Aorta (tissue), 5 donors: ENCODE measurements at regions not wholly inside any gene's neighbourhood (a gene's known extent, or its start where the extent isn't known, plus 50 kb on each side); places are given as distances from the start of the nearest gene placed in this dataset.
"Not testable (repeated sequence)": the region's sequence is repeated elsewhere in the genome, so short reads cannot be mapped to it uniquely, and the experiment has no call there.

Experiments
- ATAC-seq: fragments of 200-7000 bp; cut with Tn5 transposase; one replicate; pipeline ENCODE4 v1.9.1; 2022; ENCODE audit warnings: moderate library complexity; ENCODE audit not compliant: low FRiP score
- DNase-seq, 2 donors: peaks; one replicate each; pipeline ENCODE4 v3.0.0-alpha.2; 2020
- H3K27ac ChIP-seq, 2 donors: one replicate each; pipeline ENCODE4 v1.5.1; 2013; ENCODE audit warnings: low read length in 2 of 2, mild to moderate bottlenecking in 2 of 2, moderate library complexity in 2 of 2, control low read depth in 1 of 2, inconsistent platforms in 1 of 2, low read depth in 1 of 2
- H3K27me3 ChIP-seq, 2 donors: one replicate each; pipeline ENCODE4 v1.6.1; 2013; ENCODE audit warnings: control low read depth in 1 of 2, low read length in 1 of 2, mild to moderate bottlenecking in 1 of 2, moderate library complexity in 1 of 2; ENCODE audit not compliant: insufficient read depth in 2 of 2, control insufficient read depth in 1 of 2
- H3K36me3 ChIP-seq, 2 donors: one replicate each; pipeline ENCODE4 v1.6.1; 2013; ENCODE audit warnings: control low read depth in 1 of 2, low read length in 1 of 2, mild to moderate bottlenecking in 1 of 2; ENCODE audit not compliant: insufficient read depth in 2 of 2, control insufficient read depth in 1 of 2
- H3K4me1 ChIP-seq, 2 donors: one replicate each; pipeline ENCODE4 v1.6.1; 2013; ENCODE audit warnings: low read length in 2 of 2, control low read depth in 1 of 2, mild to moderate bottlenecking in 1 of 2, moderate library complexity in 1 of 2; ENCODE audit not compliant: insufficient read depth in 2 of 2, control insufficient read depth in 1 of 2
- H3K4me3 ChIP-seq, 2 donors: one replicate each; pipeline ENCODE4 v1.5.1; 2013; ENCODE audit warnings: low read length in 2 of 2, control low read depth in 1 of 2, mild to moderate bottlenecking in 1 of 2
- H3K9me3 ChIP-seq: one replicate; pipeline ENCODE4 v1.6.1; 2013; ENCODE audit warnings: mild to moderate bottlenecking, low read length; ENCODE audit not compliant: control insufficient read depth
- WGBS, 2 donors: extraction: QIAGEN DNeasy Blood & Tissue Kit; methylation state at CpG; one replicate each; pipeline ENCODE4 v1.1.7; 2013; 5-methylcytosine and 5-hydroxymethylcytosine counted together
- intact Hi-C, 2 donors: fragments of 100-400 bp; cut with DNase I; formaldehyde crosslinking; loops; one replicate each; pipeline versions ENCODE4 v1.14.2 to v1.15.0; 2022
- donor health status: healthy with polysubstance abuse.
- donor health status: Bipolar disorder and iron deficiency.
- donor health status: DM: no; HTN: no; CAD: no.
- donor health status: DM: no; HTN: no; CAD: no.
- donor health status: DM: yes; HTN: yes; CAD: no.

- no peaks in the 10 kb centered on the region for H3K36me3 ChIP-seq
- no peak for ATAC-seq
- H3K9me3 ChIP-seq = no peaks in the 10 kb centered on the region
- no peak for DNase-seq
- no peaks in the 10 kb centered on the region for H3K4me1 ChIP-seq
- intact Hi-C loops = no loop called here
- H3K27me3 ChIP-seq = peaks cover 0 to 1% of the 10 kb centered on the region in 2 donors
- no peak overlapping the region for H3K27ac ChIP-seq
- 43 to 44% methylated on average over 3 of the region's 3 CpGs for WGBS, 2 donors
- no peak overlapping the region for H3K4me3 ChIP-seq
Measured at GRCh38 chr18:1527805-1528204, 623.1 kb downstream of the ADCYAP1 start.

GRCh38 chr18:1528447-1528846 is 623.8 kb downstream of the ADCYAP1 start:
- H3K27me3 ChIP-seq = peaks cover 0 to 1% of the 10 kb centered on the region in 2 donors
- intact Hi-C loops = no loop called here
- H3K36me3 ChIP-seq = no peaks in the 10 kb centered on the region
- DNase-seq = no peak
- H3K9me3 ChIP-seq = peaks cover 2% of the 10 kb centered on the region
- 36 to 53% methylated on average over 1 of the region's 1 CpG for WGBS, 2 donors
- no peak overlapping the region for H3K27ac ChIP-seq
- no peaks in the 10 kb centered on the region for H3K4me1 ChIP-seq
- no peak for ATAC-seq
- H3K4me3 ChIP-seq = no peak overlapping the region

GRCh38 chr18:1528964-1529509 is 624.4 kb downstream of the ADCYAP1 start:
- no peaks in the 10 kb centered on the region for H3K36me3 ChIP-seq
- ATAC-seq (no peak), DNase-seq (no peak)
- intact Hi-C loops = no loop called here
- peaks cover 0 to 1% of the 10 kb centered on the region in 2 donors for H3K27me3 ChIP-seq
- 65 to 70% methylated on average over 2 of the region's 2 CpGs for WGBS, 2 donors
- H3K4me1 ChIP-seq = no peaks in the 10 kb centered on the region
- no peak overlapping the region for H3K4me3 ChIP-seq
- peaks cover 2% of the 10 kb centered on the region for H3K9me3 ChIP-seq
- H3K27ac ChIP-seq = no peak overlapping the region

- ATAC-seq (no peak), DNase-seq (no peak)
- no peaks in the 10 kb centered on the region for H3K36me3 ChIP-seq
- H3K4me1 ChIP-seq = no peaks in the 10 kb centered on the region
- no peak overlapping the region for H3K27ac ChIP-seq
- peaks cover 2% of the 10 kb centered on the region for H3K9me3 ChIP-seq
- intact Hi-C loops = no loop called here
- no peak overlapping the region for H3K4me3 ChIP-seq
- peaks cover 0 to 1% of the 10 kb centered on the region in 2 donors for H3K27me3 ChIP-seq
Measured at GRCh38 chr18:1530650-1531049, 626.0 kb downstream of the ADCYAP1 start.

- Histone ChIP-seq H3K36me3 (no peaks in the 10 kb centered on the region), H3K4me3 (no peak overlapping the region), H3K27me3 (no peaks in the 10 kb centered on the region), H3K9me3 (peaks cover 2% of the 10 kb centered on the region), H3K4me1 (no peaks in the 10 kb centered on the region), H3K27ac (no peak overlapping the region)
- no peak for ATAC-seq
- intact Hi-C loops = no loop called here
- 85 to 87% methylated on average over 2 of the region's 2 CpGs for WGBS, 2 donors
- DNase-seq = no peak
Measured at GRCh38 chr18:1539276-1539675, 634.6 kb downstream of the ADCYAP1 start.

- Histone ChIP-seq H3K4me1 (no peaks in the 10 kb centered on the region), H3K27me3 (no peaks in the 10 kb centered on the region), H3K36me3 (no peaks in the 10 kb centered on the region), H3K4me3 (no peak overlapping the region), H3K27ac (no peak overlapping the region), H3K9me3 (peaks cover 2% of the 10 kb centered on the region)
- intact Hi-C loops = no loop called here
- DNase-seq (no peak), ATAC-seq (no peak)
- WGBS, 2 donors = 80 to 82% methylated on average over 8 of the region's 8 CpGs
Measured at GRCh38 chr18:1541478-1541877, 636.8 kb downstream of the ADCYAP1 start.

- Histone ChIP-seq H3K27me3 (no peaks in the 10 kb centered on the region), H3K4me1 (no peaks in the 10 kb centered on the region), H3K36me3 (no peaks in the 10 kb centered on the region), H3K4me3 (no peak overlapping the region), H3K27ac (no peak overlapping the region), H3K9me3 (peaks cover 2% of the 10 kb centered on the region)
- ATAC-seq (no peak), DNase-seq (no peak)
- 68 to 88% methylated on average over 1 to 2 of the region's 2 CpGs for WGBS, 2 donors
- intact Hi-C loops = no loop called here
Measured at GRCh38 chr18:1542230-1542774, 637.6 kb downstream of the ADCYAP1 start.

GRCh38 chr18:1544016-1544415 is 639.3 kb downstream of the ADCYAP1 start:
- no peaks in the 10 kb centered on the region for H3K27me3 ChIP-seq
- H3K4me3 ChIP-seq = no peak overlapping the region
- no peak for ATAC-seq
- peaks cover 2% of the 10 kb centered on the region for H3K9me3 ChIP-seq
- no peak overlapping the region for H3K27ac ChIP-seq
- no peak for DNase-seq
- H3K4me1 ChIP-seq = no peaks in the 10 kb centered on the region
- H3K36me3 ChIP-seq = no peaks in the 10 kb centered on the region
- intact Hi-C loops = no loop called here
- 61 to 62% methylated on average over 3 of the region's 3 CpGs for WGBS, 2 donors

- H3K27ac ChIP-seq, ATAC-seq, intact Hi-C loops, H3K27me3 ChIP-seq, H3K9me3 ChIP-seq, H3K4me3 ChIP-seq, H3K36me3 ChIP-seq, DNase-seq, H3K4me1 ChIP-seq: not testable (repeated sequence)
- 66 to 76% methylated on average over 1 of the region's 1 CpG for WGBS, 2 donors
Measured at GRCh38 chr18:1557711-1558110, 653.0 kb downstream of the ADCYAP1 start.
